PC-3 (cell line): ENCODE measurements at regions not wholly inside any gene's neighbourhood (a gene's known extent, or its start where the extent isn't known, plus 50 kb on each side); places are given as distances from the start of the nearest gene placed in this dataset.

Experiments used
- ATAC-seq: fragments of 200-7000 bp; cut with Tn5 transposase; 2 replicates; pipeline ENCODE4 v1.9.1; 2020; ENCODE audit warnings: mild to moderate bottlenecking, moderate library complexity
- BruUV-seq: library from RNA; stranded (reverse); fragments of 400-500 nt; replicated peaks from 2 replicates; lab custom pipeline; 2021; lab: Mats Ljungman, UMichigan
- CTCF ChIA-PET: fragments of 300-600 bp; sonication (Branson Sonifier 250); formaldehyde crosslinking; loops from one replicate; lab custom pipeline; 2022; ENCODE audit warnings: antibody characterized with exemption; lab: Charles Lee
- POLR2A ChIA-PET: fragments of 300-600 bp; sonication (Branson Sonifier 250); formaldehyde crosslinking; loops from one replicate; lab custom pipeline; 2022; ENCODE audit warnings: antibody characterized with exemption; ENCODE audit not compliant: unreplicated experiment; lab: Charles Lee
- DNase-seq: peaks from one replicate; pipeline ENCODE4 v3.0.0-alpha.2; 2015
- H2AFZ ChIP-seq: fragments of 300-600 bp; sonication (generic); 2 replicates; pipeline ENCODE4 v1.6.0; 2016; ENCODE audit warnings: antibody characterized with exemption, low read length
- H3F3A ChIP-seq: fragments of 300-600 bp; sonication (generic); one replicate; pipeline ENCODE4 v1.6.0; 2017; ENCODE audit warnings: antibody characterized with exemption, low read length, control low read depth, mild to moderate bottlenecking; ENCODE audit not compliant: unreplicated experiment
- H3K27ac ChIP-seq: fragments of 300-600 bp; sonication (generic); 2 replicates; pipeline ENCODE4 v1.5.1; 2016; ENCODE audit warnings: mild to moderate bottlenecking, low read length
- H3K27me3 ChIP-seq: fragments of 300-600 bp; sonication (generic); 2 replicates; pipeline ENCODE4 v1.6.1; 2016; ENCODE audit warnings: low read length, mixed read lengths
- H3K36me3 ChIP-seq: fragments of 300-600 bp; sonication (generic); 2 replicates; pipeline ENCODE4 v1.6.1; 2016; ENCODE audit warnings: low read depth, mixed run types, low read length, mixed read lengths
- H3K4me1 ChIP-seq: fragments of 300-600 bp; sonication (generic); 2 replicates; pipeline ENCODE4 v1.5.1; 2016; ENCODE audit warnings: low read length; ENCODE audit not compliant: insufficient read depth
- H3K4me2 ChIP-seq: fragments of 300-600 bp; sonication (generic); 2 replicates; pipeline ENCODE4 v1.6.0; 2016; ENCODE audit warnings: low read length
- H3K4me3 ChIP-seq: fragments of 300-600 bp; sonication (generic); 2 replicates; pipeline ENCODE4 v1.5.1; 2016; ENCODE audit warnings: mild to moderate bottlenecking, low read length, mixed read lengths
- H3K79me2 ChIP-seq: fragments of 300-600 bp; sonication (generic); 2 replicates; pipeline ENCODE4 v1.6.1; 2017; ENCODE audit warnings: low read length, mixed read lengths
- H3K9ac ChIP-seq: fragments of 300-600 bp; sonication (generic); 2 replicates; pipeline ENCODE4 v1.6.0; 2016; ENCODE audit warnings: mild to moderate bottlenecking, low read length
- H3K9me2 ChIP-seq: fragments of 300-600 bp; sonication (generic); replicated peaks from 2 replicates; pipeline ENCODE4 v1.6.1; 2016; ENCODE audit warnings: mixed run types, low read length, mixed read lengths
- H3K9me3 ChIP-seq: fragments of 300-600 bp; sonication (generic); 2 replicates; pipeline ENCODE4 v1.6.1; 2016; ENCODE audit warnings: low read length, mixed read lengths
- H4K20me1 ChIP-seq: fragments of 300-600 bp; sonication (generic); 2 replicates; pipeline ENCODE4 v1.6.1; 2016; ENCODE audit warnings: low read length, mixed read lengths
- EZH2 ChIP-seq: fragments of 300-600 bp; sonication (generic); IDR thresholded peaks from one replicate; pipeline ENCODE4 v1.6.1; 2017; ENCODE audit warnings: antibody characterized with exemption, mild to moderate bottlenecking, low read length; ENCODE audit not compliant: unreplicated experiment
- EZH2phosphoT487 ChIP-seq: fragments of 300-600 bp; sonication (generic); IDR thresholded peaks from 2 replicates; pipeline ENCODE4 v1.6.1; 2018; ENCODE audit warnings: mild to moderate bottlenecking, antibody characterized with exemption, low read length, borderline replicate concordance
- intact Hi-C: fragments of 100-400 bp; cut with micrococcal nuclease; formaldehyde crosslinking; loops from 2 replicates; pipeline ENCODE4 v1.9.0; 2023
- TF ChIP-seq, protein P1 (sequence below): fragments of 300-600 bp; sonication (generic); conservative IDR thresholded peaks from 2 replicates; pipeline ENCODE4 v1.5.1; 2017; ENCODE audit warnings: antibody characterized with exemption, low read depth, mild to moderate bottlenecking, low read length

DNA sequence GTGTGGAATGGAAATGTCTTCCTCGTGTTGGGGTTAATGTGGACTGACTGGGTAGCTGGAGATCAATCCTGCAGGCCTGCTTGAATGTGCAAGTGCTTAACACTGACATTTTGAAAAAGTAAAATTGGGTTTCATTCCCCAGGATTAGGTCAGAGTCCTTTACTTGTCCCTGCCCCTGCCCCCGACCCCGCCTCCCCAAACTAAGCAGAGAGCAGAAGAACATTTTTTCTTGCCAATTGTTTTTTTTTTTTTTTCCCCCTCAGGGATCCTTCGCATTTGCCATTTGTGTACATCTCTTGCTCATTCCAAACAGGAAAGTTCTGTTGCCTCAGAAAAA, 147.0 kb upstream of the NR2F2 start:
- no peaks in the 10 kb centered on the region for H3K27me3 ChIP-seq
- TF ChIP-seq EZH2 (no peak), EZH2phosphoT487 (no peak)
- TF ChIP-seq, protein P1, sequence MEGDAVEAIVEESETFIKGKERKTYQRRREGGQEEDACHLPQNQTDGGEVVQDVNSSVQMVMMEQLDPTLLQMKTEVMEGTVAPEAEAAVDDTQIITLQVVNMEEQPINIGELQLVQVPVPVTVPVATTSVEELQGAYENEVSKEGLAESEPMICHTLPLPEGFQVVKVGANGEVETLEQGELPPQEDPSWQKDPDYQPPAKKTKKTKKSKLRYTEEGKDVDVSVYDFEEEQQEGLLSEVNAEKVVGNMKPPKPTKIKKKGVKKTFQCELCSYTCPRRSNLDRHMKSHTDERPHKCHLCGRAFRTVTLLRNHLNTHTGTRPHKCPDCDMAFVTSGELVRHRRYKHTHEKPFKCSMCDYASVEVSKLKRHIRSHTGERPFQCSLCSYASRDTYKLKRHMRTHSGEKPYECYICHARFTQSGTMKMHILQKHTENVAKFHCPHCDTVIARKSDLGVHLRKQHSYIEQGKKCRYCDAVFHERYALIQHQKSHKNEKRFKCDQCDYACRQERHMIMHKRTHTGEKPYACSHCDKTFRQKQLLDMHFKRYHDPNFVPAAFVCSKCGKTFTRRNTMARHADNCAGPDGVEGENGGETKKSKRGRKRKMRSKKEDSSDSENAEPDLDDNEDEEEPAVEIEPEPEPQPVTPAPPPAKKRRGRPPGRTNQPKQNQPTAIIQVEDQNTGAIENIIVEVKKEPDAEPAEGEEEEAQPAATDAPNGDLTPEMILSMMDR = no peak
- H2AFZ ChIP-seq = no peak overlapping the region
- intact Hi-C loops = no loop called here
- no peaks in the 10 kb centered on the region for H3F3A ChIP-seq
- no TSS peak for BruUV-seq
- no peak overlapping the region for H3K4me2 ChIP-seq
- no peaks in the 10 kb centered on the region for H3K9me2 ChIP-seq
- ChIA-PET POLR2A (interaction anchor here (0.7 kb wide), 1 partner anchor 8 kb away, joined by 6 read pairs; no protein-coding TSS in a partner anchor), CTCF (no interaction called here)
- H3K27ac ChIP-seq = no peak overlapping the region
- H3K4me3 ChIP-seq = no peak overlapping the region
- H3K4me1 ChIP-seq = no peaks in the 10 kb centered on the region
- no peak overlapping the region for H3K9ac ChIP-seq
- H3K36me3 ChIP-seq = no peaks in the 10 kb centered on the region
- ATAC-seq (no peak), DNase-seq (no peak)
- no peaks in the 10 kb centered on the region for H3K9me3 ChIP-seq
- no peaks in the 10 kb centered on the region for H3K79me2 ChIP-seq
- no peaks in the 10 kb centered on the region for H4K20me1 ChIP-seq

DNA sequence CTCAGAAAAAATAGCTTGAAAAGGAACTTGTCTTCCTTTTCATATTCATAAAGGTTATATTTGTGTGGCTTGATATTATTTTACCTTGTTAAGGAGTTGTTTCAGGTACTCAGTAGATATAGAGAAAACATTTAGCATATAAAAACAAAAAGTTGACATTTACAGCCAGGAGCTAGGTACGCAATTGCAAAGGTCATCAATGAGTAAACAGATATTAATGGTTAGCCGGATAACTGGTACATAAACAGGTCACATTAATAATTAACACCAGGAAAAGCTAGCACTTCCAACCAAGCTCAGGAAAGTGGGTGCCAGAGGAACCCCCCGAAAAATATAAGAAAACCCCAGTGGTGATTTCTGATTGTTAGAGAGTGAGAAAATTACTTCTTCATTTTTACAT, 146.6 kb upstream of the NR2F2 start:
- Histone ChIP-seq H3K79me2 (no peaks in the 10 kb centered on the region), H3K27me3 (no peaks in the 10 kb centered on the region), H3K27ac (no peak overlapping the region), H3F3A (no peaks in the 10 kb centered on the region), H2AFZ (no peak overlapping the region), H3K9ac (no peak overlapping the region), H3K36me3 (no peaks in the 10 kb centered on the region), H3K9me2 (no peaks in the 10 kb centered on the region), H3K4me2 (no peak overlapping the region), H4K20me1 (no peaks in the 10 kb centered on the region), H3K9me3 (no peaks in the 10 kb centered on the region), H3K4me1 (no peaks in the 10 kb centered on the region), H3K4me3 (no peak overlapping the region)
- ATAC-seq (no peak), DNase-seq (no peak)
- CTCF ChIA-PET = no interaction called here
- TF ChIP-seq EZH2phosphoT487 (no peak), EZH2 (no peak)
- TF ChIP-seq, protein P1 = no peak
- intact Hi-C loops = no loop called here
- POLR2A ChIA-PET = interaction anchor here (0.7 kb wide), 1 partner anchor 8 kb away, joined by 6 read pairs; no protein-coding TSS in a partner anchor
- no TSS peak for BruUV-seq

DNA sequence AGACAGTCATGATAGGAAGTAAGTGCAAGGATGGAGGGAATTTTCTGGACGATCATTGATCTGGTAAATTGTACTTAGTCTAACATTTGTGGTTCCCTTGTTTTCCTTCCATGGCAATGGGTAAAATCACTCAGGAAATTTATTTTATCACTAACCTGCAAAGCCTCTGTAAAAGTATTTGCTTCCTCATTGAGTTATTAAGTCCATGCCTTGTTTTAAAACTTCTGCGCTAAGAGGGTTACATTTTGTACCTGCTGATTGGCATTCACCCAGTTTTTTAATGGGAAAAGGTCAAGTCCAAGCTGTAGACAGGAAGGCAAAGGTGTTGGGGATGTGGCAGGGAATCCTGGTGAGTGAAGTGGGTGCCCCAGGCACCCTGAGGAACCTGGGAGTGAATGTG, 146.2 kb upstream of the NR2F2 start:
- intact Hi-C loops = no loop called here
- no peak overlapping the region for H3K27ac ChIP-seq
- ChIA-PET CTCF (no interaction called here), POLR2A (interaction anchor here (0.7 kb wide), 1 partner anchor 9 kb away, joined by 6 read pairs; no protein-coding TSS in a partner anchor)
- no peak for DNase-seq
- H3K9ac ChIP-seq = no peak overlapping the region
- H3K9me2 ChIP-seq = no peaks in the 10 kb centered on the region
- no peaks in the 10 kb centered on the region for H3K9me3 ChIP-seq
- no peak overlapping the region for H2AFZ ChIP-seq
- no peaks in the 10 kb centered on the region for H4K20me1 ChIP-seq
- no peak for TF ChIP-seq EZH2
- TF ChIP-seq EZH2phosphoT487 = no peak
- TF ChIP-seq, protein P1 = no peak
- no peaks in the 10 kb centered on the region for H3K79me2 ChIP-seq
- no peaks in the 10 kb centered on the region for H3F3A ChIP-seq
- H3K4me2 ChIP-seq = no peak overlapping the region
- BruUV-seq = no TSS peak
- H3K4me1 ChIP-seq = no peaks in the 10 kb centered on the region
- H3K4me3 ChIP-seq = no peak overlapping the region
- H3K36me3 ChIP-seq = no peaks in the 10 kb centered on the region
- H3K27me3 ChIP-seq = no peaks in the 10 kb centered on the region
- no peak for ATAC-seq
